Keratinocyte (primary cell): ENCODE measurements at regions not wholly inside any gene's neighbourhood (a gene's known extent, or its start where the extent isn't known, plus 50 kb on each side); places are given as distances from the start of the nearest gene placed in this dataset.

Source experiments
- DNase-seq: peaks from one replicate; pipeline ENCODE4 v3.0.0-alpha.2; 2011; ENCODE audit warnings: low read depth, missing footprints, low spot score
- FAIRE-seq: peaks from 2 replicates; lab custom pipeline; 2011; peaks lifted over from hg19 to GRCh38; lab: Jason Lieb, UNC
- H2AFZ ChIP-seq: 2 replicates; pipeline ENCODE4 v1.6.0; 2012; ENCODE audit warnings: low read length, control low read depth, inconsistent platforms; ENCODE audit not compliant: control insufficient read depth
- H3K27ac ChIP-seq: 2 replicates; pipeline ENCODE4 v1.5.1; 2011; ENCODE audit warnings: low read length; ENCODE audit not compliant: control insufficient read depth, insufficient read depth
- H3K27me3 ChIP-seq: 3 replicates; pipeline ENCODE4 v1.6.0; 2011; ENCODE audit warnings: low read length; ENCODE audit not compliant: control insufficient read depth, insufficient read depth; ENCODE audit errors: extremely low read depth
- H3K36me3 ChIP-seq, 2 experiments: 2 replicates in 1 of 2; 3 replicates in 1 of 2; pipeline ENCODE4 v1.5.1; 2011; ENCODE audit warnings: low read length in 2 of 2, mild to moderate bottlenecking in 1 of 2; ENCODE audit not compliant: control insufficient read depth in 2 of 2, insufficient read depth in 2 of 2; ENCODE audit errors: extremely low read depth in 1 of 2
- H3K4me1 ChIP-seq: 3 replicates; pipeline ENCODE4 v1.5.1; 2011; ENCODE audit warnings: low read length; ENCODE audit not compliant: control insufficient read depth, insufficient read depth; ENCODE audit errors: extremely low read depth
- H3K4me2 ChIP-seq: 3 replicates; pipeline ENCODE4 v1.6.0; 2011; ENCODE audit warnings: low read depth, low read length; ENCODE audit not compliant: control insufficient read depth, insufficient read depth; ENCODE audit errors: extremely low read depth
- H3K4me3 ChIP-seq, 3 experiments: fragments of 200-600 bp in 1 of 3; sonication (generic) in 1 of 3; 2 replicates in 2 of 3; 3 replicates in 1 of 3; pipeline ENCODE4 v1.5.1; 2011 to 2016; ENCODE audit warnings: low read length in 3 of 3, mild to moderate bottlenecking in 3 of 3, control low read depth in 2 of 3, inconsistent platforms in 1 of 3, low read depth in 1 of 3, mixed read lengths in 1 of 3, mixed run types in 1 of 3, moderate library complexity in 1 of 3; ENCODE audit not compliant: control insufficient read depth in 2 of 3, insufficient read depth in 2 of 3; ENCODE audit errors: extremely low read depth in 1 of 3
- H3K79me2 ChIP-seq: 2 replicates; pipeline ENCODE4 v1.6.0; 2012; ENCODE audit warnings: low read length; ENCODE audit not compliant: control insufficient read depth, insufficient read depth
- H3K9ac ChIP-seq: 3 replicates; pipeline ENCODE4 v1.6.0; 2011; ENCODE audit warnings: low read length; ENCODE audit not compliant: control insufficient read depth, insufficient read depth; ENCODE audit errors: extremely low read depth
- H3K9me1 ChIP-seq: 3 replicates; pipeline ENCODE4 v1.6.0; 2011; ENCODE audit warnings: low read length; ENCODE audit not compliant: control insufficient read depth, insufficient read depth; ENCODE audit errors: extremely low read depth
- H3K9me3 ChIP-seq: 2 replicates; pipeline ENCODE4 v1.5.1; 2012; ENCODE audit warnings: low read depth, low read length; ENCODE audit not compliant: control insufficient read depth
- H4K20me1 ChIP-seq: 3 replicates; pipeline ENCODE4 v1.6.0; 2011; ENCODE audit warnings: low read length; ENCODE audit not compliant: control insufficient read depth, insufficient read depth; ENCODE audit errors: extremely low read depth
- EZH2 ChIP-seq: IDR thresholded peaks from one replicate; pipeline ENCODE4 v1.6.1; 2012; ENCODE audit warnings: inconsistent platforms, mild to moderate bottlenecking, low read length, moderate library complexity
- dilution Hi-C: fragments of 300-500 bp; cut with MboI; formaldehyde crosslinking; loops from one replicate; pipeline ENCODE4 v1.7.0; 2020; ENCODE audit warnings: low sequenced_read_pairs; ENCODE audit not compliant: extremely low pct_ligation_motif_present
- TF ChIP-seq, protein P1 (sequence below), 3 experiments: IDR thresholded peaks in 1 of 3; conservative IDR thresholded peaks in 1 of 3; optimal IDR thresholded peaks in 1 of 3; 2 replicates in 2 of 3; 3 replicates in 1 of 3; pipeline versions ENCODE3 to v1.5.1; 2011; ENCODE audit warnings: low read length in 3 of 3, mild to moderate bottlenecking in 3 of 3, moderate library complexity in 2 of 3, control low read depth in 1 of 3, inconsistent platforms in 1 of 3; ENCODE audit not compliant: insufficient read depth in 2 of 3; ENCODE audit errors: extremely low read depth in 1 of 3

DNA sequence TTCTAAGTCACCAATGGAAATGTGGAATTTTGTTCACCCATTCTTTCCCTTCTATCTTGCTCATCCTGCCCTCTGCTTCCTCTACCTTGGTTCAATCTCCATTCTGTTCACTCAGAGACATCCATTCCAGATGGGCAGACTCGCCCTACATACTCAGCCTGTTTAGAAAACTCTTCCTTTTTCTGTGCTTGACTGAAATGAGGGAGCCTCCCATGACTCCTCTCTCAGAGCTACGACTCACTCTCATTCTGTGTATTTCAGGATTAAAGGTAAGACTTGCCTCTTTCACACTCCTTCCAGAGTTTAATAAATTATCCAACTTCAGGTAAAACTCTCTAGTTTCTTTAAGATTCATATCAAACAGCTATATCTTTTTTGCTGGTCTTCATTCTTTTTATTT, 182.8 kb downstream of the HS3ST3A1 start:
- Histone ChIP-seq H3K27ac (no peak overlapping the region), H3K4me2 (no peak overlapping the region), H4K20me1 (no peaks in the 10 kb centered on the region), H2AFZ (no peak overlapping the region), H3K36me3 (no peaks in the 10 kb centered on the region), H3K4me3 (no peak overlapping the region), H3K9ac (no peak overlapping the region), H3K27me3 (no peaks in the 10 kb centered on the region), H3K9me3 (no peaks in the 10 kb centered on the region), H3K79me2 (no peaks in the 10 kb centered on the region), H3K9me1 (no peaks in the 10 kb centered on the region), H3K4me1 (no peaks in the 10 kb centered on the region)
- dilution Hi-C loops, result no loop called here
- TF ChIP-seq, protein P1, sequence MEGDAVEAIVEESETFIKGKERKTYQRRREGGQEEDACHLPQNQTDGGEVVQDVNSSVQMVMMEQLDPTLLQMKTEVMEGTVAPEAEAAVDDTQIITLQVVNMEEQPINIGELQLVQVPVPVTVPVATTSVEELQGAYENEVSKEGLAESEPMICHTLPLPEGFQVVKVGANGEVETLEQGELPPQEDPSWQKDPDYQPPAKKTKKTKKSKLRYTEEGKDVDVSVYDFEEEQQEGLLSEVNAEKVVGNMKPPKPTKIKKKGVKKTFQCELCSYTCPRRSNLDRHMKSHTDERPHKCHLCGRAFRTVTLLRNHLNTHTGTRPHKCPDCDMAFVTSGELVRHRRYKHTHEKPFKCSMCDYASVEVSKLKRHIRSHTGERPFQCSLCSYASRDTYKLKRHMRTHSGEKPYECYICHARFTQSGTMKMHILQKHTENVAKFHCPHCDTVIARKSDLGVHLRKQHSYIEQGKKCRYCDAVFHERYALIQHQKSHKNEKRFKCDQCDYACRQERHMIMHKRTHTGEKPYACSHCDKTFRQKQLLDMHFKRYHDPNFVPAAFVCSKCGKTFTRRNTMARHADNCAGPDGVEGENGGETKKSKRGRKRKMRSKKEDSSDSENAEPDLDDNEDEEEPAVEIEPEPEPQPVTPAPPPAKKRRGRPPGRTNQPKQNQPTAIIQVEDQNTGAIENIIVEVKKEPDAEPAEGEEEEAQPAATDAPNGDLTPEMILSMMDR (optimal IDR thresholded peaks at IDR 0.05 in 1 of 3, IDR thresholded peaks at IDR 0.05 in 1 of 3, conservative IDR thresholded peaks at IDR 0.05 in 1 of 3; ENCODE audit: extremely low read depth in 1 of 3, insufficient read depth in 2 of 3, low read length in 3 of 3), result no peak
- no peak for TF ChIP-seq EZH2
- DNase-seq (no peak), FAIRE-seq (no peak)

DNA sequence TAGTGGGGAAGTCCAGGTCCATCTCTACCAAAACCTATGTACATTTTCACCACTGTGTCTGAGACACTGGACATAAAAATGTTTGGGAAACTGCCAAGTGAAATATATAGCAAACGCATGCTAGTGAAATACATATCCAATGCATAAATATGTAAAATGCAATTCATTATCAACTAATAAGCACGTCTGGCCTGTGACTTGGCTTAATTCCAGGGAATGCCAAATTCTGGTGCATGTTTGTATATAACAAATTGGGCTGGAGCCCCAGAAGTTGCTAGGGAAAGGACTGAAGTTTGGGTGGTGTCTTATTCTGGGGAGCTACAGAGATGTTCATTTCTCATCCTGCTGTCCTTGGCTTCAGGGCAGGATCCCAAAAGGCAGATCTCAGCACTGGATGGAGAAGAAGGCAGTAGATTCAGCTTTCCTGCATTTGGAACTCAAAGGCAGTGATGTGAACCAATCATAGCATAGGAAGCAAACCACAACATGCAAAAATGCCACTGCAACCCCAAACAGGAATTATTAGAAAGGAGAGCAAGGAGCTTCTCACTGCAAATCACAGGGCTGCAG, 184.3 kb downstream of the HS3ST3A1 start:
- H3K4me3 ChIP-seq, result no peak overlapping the region
- H3K9me3 ChIP-seq, result no peaks in the 10 kb centered on the region
- no peak overlapping the region for H3K4me2 ChIP-seq
- DNase-seq (no peak), FAIRE-seq (no peak)
- H3K9me1 ChIP-seq, result no peaks in the 10 kb centered on the region
- no peak overlapping the region for H3K9ac ChIP-seq
- TF ChIP-seq, protein P1 (optimal IDR thresholded peaks at IDR 0.05 in 1 of 3, IDR thresholded peaks at IDR 0.05 in 1 of 3, conservative IDR thresholded peaks at IDR 0.05 in 1 of 3; ENCODE audit: extremely low read depth in 1 of 3, insufficient read depth in 2 of 3, low read length in 3 of 3), result no peak
- no peak for TF ChIP-seq EZH2
- dilution Hi-C loops, result no loop called here
- no peak overlapping the region for H2AFZ ChIP-seq
- H4K20me1 ChIP-seq, result no peaks in the 10 kb centered on the region
- no peaks in the 10 kb centered on the region for H3K4me1 ChIP-seq
- no peak overlapping the region for H3K27ac ChIP-seq
- no peaks in the 10 kb centered on the region for H3K27me3 ChIP-seq
- no peaks in the 10 kb centered on the region for H3K79me2 ChIP-seq
- no peaks in the 10 kb centered on the region for H3K36me3 ChIP-seq
